GM10248 (cell line): ENCODE measurements at regions not wholly inside any gene's neighbourhood (a gene's known extent, or its start where the extent isn't known, plus 50 kb on each side); places are given as distances from the start of the nearest gene placed in this dataset.

ENCODE experiments used
- CTCF ChIA-PET: fragments of 300-600 bp; sonication (Branson Sonifier 250); formaldehyde crosslinking; extraction: SDS; loops from one replicate; lab custom pipeline; 2021; ENCODE audit warnings: antibody characterized with exemption; lab: Yijun Ruan, JAX
- POLR2A ChIA-PET: fragments of 350-650 bp; sonication (Branson Sonifier 250); formaldehyde crosslinking; extraction: SDS; loops from one replicate; lab custom pipeline; 2020; ENCODE audit warnings: antibody characterized with exemption; lab: Yijun Ruan, JAX
- DNase-seq: peaks from one replicate; pipeline ENCODE4 v3.0.0; 2012; ENCODE audit errors: extremely low spot score
- CTCF ChIP-seq: IDR thresholded peaks from 2 replicates; pipeline ENCODE4 v1.5.1; 2012; ENCODE audit warnings: mild to moderate bottlenecking, low read depth; ENCODE audit errors: extremely low read depth, missing control alignments, control extremely low read depth

DNA sequence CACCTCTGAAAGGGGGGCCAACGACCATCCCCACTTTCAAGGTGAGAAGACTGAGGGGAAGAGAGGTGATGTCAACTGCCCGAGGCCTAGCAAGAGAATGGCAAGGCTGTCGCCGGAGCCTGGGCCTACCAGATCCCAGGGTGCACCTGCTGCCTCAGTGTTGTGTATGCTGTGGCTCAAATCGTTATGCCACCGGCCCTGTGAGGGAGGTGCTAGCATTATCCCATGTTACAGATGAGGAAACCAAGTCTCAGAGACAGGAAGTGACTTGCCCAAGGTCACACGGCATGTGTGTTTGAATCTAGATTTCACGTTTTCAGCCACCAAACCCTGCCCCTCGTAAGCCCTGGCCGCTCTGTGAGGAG lies 152.5 kb downstream of the CEBPB start:
- POLR2A ChIA-PET: no interaction called here
- DNase-seq: no peak
- TF ChIP-seq CTCF: no peak
- CTCF ChIA-PET: no interaction called here

DNA sequence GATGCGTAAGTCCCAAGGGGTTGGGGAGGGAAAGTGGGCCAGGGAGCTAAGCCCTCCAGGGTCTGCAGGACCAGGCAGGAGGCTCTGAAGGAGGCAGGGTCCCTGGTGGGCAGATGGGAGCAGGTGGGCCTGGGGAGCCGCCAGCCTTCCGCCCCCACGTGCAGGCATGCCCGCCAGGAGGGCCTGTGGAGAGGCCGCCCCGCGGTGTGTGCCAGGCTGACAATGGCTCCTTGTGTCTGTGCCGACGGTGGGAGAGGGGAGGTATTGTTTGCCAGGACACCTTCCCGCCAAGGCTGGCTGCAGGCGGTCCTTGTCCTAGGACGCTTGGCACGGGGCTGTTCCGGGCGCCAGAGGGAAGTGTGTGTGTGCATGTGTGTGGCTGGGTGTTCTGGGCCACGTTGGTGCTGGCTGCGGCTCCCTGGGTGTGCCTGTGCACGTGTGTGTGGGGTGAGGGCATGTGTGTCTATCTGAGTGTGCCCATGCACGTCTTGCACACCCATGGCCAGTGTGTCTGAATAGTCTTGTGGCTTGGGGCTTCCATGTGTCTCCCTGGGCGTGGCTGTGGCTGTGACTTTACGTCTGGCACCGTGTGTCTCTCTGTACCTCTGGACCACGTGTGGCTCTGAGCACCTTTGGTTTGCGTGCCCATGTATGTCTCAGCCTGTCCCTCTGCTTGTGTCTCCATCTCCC lies 153.0 kb downstream of the CEBPB start:
- ChIA-PET POLR2A (no interaction called here), CTCF (no interaction called here)
- no peak for DNase-seq
- TF ChIP-seq CTCF: no peak

DNA sequence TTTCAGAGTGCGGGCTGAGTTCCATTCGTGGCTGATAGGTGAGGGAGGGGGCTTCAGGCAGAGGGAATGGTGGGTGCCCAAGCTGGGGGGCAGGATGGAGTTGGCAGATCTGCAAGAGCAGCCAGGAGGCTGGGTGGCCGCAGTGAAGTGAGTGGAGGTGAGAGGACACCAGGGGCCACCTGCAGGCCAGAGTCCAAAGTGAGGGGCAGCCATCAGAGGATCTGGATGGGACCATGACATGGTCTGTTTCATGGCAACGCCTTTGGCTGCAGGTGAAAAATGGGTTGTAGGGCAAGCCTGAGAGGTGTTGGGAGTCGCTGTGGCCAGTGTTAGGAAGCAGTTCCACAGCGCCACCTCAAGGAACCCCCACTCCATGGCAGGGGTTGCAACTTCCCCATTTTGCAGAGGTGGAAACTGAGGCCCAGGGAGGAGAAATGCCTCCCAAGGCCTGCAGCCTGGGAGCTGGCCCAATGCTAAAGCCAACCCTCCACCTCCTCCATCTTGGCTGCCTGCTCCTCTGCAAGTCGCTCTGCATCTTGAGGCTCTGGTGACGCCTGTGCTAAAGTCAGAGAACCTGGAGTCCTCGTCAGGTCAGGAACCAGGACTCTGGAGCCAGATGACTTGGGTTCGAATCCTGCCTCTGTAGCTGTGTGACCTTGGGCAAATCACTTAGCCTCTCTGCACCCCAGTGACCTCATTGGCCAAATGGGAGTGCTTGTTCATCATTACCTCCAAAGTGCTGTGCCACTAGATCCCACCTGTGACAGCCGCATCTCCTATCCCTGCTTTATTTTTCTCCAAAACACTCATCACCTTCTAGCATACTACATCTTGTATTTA lies 153.8 kb downstream of the CEBPB start:
- CTCF ChIA-PET: no interaction called here
- POLR2A ChIA-PET: no interaction called here
- TF ChIP-seq CTCF: no peak
- no peak for DNase-seq

GRCh38 chr20:50345712-50346373 lies 155.2 kb downstream of the CEBPB start:
- DNase-seq: no peak
- TF ChIP-seq CTCF: no peak
- ChIA-PET CTCF (interaction anchor here (2.6 kb wide), 1 partner anchor 8 kb away, joined by 8 read pairs; no protein-coding TSS in a partner anchor), POLR2A (no interaction called here)

DNA sequence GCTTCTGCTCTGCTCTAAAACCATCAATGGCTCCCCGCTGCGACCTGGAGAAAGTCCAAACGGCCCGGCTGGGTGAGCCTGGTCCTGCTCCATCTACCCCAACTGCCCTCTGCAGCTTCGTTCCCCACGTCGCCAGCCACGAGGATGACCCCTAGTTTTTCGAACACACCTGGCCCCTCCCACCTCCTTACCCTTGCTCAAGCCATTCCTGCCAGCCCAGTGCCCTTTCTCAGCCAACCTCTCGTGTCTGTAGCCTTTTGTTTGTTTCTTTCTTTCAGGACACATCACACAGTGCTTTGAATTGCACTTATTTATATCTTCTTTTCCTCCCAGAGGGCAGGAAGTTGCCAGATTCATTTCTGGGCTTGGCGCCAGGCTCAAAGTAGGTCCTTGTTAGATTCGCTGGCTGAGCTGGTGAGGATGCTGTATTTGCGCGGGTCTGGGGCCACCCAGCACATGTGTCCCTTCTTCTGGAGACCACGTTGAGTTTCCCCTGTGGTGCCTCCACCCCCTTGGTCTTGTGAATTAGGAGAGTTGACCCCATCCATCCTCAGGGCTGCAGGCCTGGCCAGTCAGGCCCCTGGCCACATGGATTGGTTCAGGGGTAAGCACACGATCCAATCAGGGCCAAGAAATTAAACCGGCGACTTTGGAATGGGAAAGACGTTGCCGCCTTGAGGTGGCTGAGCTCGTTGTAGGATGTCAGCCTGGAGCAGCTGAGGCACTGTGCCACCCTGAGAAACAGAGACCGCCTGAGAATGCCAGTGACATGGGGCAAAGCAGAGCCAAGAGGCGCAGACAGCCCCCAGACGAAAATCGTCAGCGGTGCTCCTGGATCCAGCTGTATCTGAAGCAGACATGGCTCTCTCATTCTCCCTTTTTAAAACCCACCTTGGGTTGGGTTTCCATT lies 156.0 kb downstream of the CEBPB start:
- DNase-seq: no peak
- TF ChIP-seq CTCF: no peak
- ChIA-PET POLR2A (no interaction called here), CTCF (interaction anchor here (2.6 kb wide), 1 partner anchor 8 kb away, joined by 8 read pairs; no protein-coding TSS in a partner anchor)
